Osteoblast (primary cell): ENCODE measurements at regions not wholly inside any gene's neighbourhood (a gene's known extent, or its start where the extent isn't known, plus 50 kb on each side); places are given as distances from the start of the nearest gene placed in this dataset.

Experiments
- DNase-seq: peaks from one replicate; pipeline ENCODE4 v3.0.0; 2011; ENCODE audit warnings: low spot score, mixed read lengths; ENCODE audit not compliant: insufficient read length; ENCODE audit errors: missing footprints
- H2AFZ ChIP-seq: 2 replicates; pipeline ENCODE4 v1.6.0; 2011; ENCODE audit warnings: mild to moderate bottlenecking, low read length
- H3K27ac ChIP-seq: 2 replicates; pipeline ENCODE4 v1.5.1; 2011; ENCODE audit warnings: mild to moderate bottlenecking, low read depth, low read length, moderate library complexity
- H3K27me3 ChIP-seq: 2 replicates; pipeline ENCODE4 v1.6.0; 2012; ENCODE audit warnings: mild to moderate bottlenecking, control low read depth, inconsistent platforms, low read length, moderate library complexity; ENCODE audit not compliant: insufficient read depth
- H3K36me3 ChIP-seq: 2 replicates; pipeline ENCODE4 v1.5.1; 2011; ENCODE audit warnings: mild to moderate bottlenecking, low read length, control low read depth, moderate library complexity; ENCODE audit not compliant: insufficient read depth
- H3K4me1 ChIP-seq: 2 replicates; pipeline ENCODE4 v1.5.1; 2011; ENCODE audit warnings: mild to moderate bottlenecking, low read length, control low read depth, moderate library complexity; ENCODE audit not compliant: insufficient read depth
- H3K4me2 ChIP-seq: 2 replicates; pipeline ENCODE4 v1.6.0; 2011; ENCODE audit warnings: mild to moderate bottlenecking, low read length; ENCODE audit not compliant: insufficient read depth
- H3K4me3 ChIP-seq: fragments of 200-600 bp; sonication (generic); 3 replicates; pipeline ENCODE4 v1.5.1; 2012; ENCODE audit warnings: mild to moderate bottlenecking, low read length, inconsistent platforms; ENCODE audit not compliant: insufficient read depth
- H3K79me2 ChIP-seq: 2 replicates; pipeline ENCODE4 v1.6.0; 2012; ENCODE audit warnings: mild to moderate bottlenecking, low read length, control low read depth, inconsistent platforms; ENCODE audit not compliant: insufficient read depth
- H3K9me3 ChIP-seq: 2 replicates; pipeline ENCODE4 v1.5.1; 2011; ENCODE audit warnings: low read depth, low read length, control low read depth
- H4K20me1 ChIP-seq: 2 replicates; pipeline ENCODE4 v1.6.0; 2012; ENCODE audit warnings: mild to moderate bottlenecking, low read length, control low read depth; ENCODE audit not compliant: insufficient read depth
- TF ChIP-seq, protein P1 (sequence below): IDR thresholded peaks from 2 replicates; pipeline ENCODE4 v1.5.1; 2011; ENCODE audit warnings: mild to moderate bottlenecking, low read depth, low read length, moderate library complexity; ENCODE audit errors: extremely low read depth

DNA sequence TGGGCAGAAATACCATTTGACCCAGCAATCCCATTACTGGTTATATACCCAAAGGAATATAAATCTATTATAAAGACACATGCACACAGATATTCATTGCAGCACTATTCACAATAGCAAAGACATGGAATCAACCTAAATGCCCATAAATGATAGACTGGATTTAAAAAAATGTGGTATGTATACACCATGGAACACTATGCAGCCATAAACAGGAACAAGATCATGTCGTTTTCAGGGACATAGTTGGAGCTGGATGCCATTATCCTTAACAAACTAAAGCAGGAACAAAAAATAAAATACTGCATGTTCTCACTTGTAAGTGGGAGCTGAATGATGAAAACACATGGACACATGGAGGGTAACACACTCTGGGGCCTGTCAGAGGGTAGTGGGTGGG is 335.6 kb downstream of the BTG1 start:
- Histone ChIP-seq H3K9me3 (no peaks in the 10 kb centered on the region), H3K27me3 (no peaks in the 10 kb centered on the region), H3K27ac (no peak overlapping the region), H2AFZ (no peak overlapping the region), H3K4me1 (no peaks in the 10 kb centered on the region), H3K4me2 (no peak overlapping the region), H4K20me1 (no peaks in the 10 kb centered on the region), H3K79me2 (no peaks in the 10 kb centered on the region), H3K36me3 (no peaks in the 10 kb centered on the region), H3K4me3 (no peak overlapping the region)
- DNase-seq: no peak
- TF ChIP-seq, protein P1, sequence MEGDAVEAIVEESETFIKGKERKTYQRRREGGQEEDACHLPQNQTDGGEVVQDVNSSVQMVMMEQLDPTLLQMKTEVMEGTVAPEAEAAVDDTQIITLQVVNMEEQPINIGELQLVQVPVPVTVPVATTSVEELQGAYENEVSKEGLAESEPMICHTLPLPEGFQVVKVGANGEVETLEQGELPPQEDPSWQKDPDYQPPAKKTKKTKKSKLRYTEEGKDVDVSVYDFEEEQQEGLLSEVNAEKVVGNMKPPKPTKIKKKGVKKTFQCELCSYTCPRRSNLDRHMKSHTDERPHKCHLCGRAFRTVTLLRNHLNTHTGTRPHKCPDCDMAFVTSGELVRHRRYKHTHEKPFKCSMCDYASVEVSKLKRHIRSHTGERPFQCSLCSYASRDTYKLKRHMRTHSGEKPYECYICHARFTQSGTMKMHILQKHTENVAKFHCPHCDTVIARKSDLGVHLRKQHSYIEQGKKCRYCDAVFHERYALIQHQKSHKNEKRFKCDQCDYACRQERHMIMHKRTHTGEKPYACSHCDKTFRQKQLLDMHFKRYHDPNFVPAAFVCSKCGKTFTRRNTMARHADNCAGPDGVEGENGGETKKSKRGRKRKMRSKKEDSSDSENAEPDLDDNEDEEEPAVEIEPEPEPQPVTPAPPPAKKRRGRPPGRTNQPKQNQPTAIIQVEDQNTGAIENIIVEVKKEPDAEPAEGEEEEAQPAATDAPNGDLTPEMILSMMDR: no peak

DNA sequence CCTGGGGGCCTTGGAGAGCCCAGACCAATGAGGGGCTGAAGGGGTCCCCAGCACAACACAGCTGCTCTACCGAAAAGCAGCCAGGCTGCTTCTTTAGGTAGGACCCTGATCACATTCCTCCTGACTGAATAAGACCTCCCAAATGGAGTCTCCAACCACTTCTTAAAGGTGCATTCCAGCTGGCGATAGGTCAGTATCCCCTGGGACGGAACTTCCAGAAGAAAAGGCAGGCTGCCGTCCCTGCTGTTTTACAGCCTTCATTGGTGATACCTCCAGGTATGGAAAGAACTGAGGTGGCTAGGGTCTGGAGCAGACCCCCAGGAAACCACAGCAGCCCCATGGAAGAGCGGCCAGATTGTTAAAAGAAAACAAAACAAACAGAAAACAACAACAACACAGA is 340.6 kb downstream of the BTG1 start:
- no peaks in the 10 kb centered on the region for H4K20me1 ChIP-seq
- no peaks in the 10 kb centered on the region for H3K79me2 ChIP-seq
- H3K9me3 ChIP-seq: no peaks in the 10 kb centered on the region
- TF ChIP-seq, protein P1: no peak
- H3K4me2 ChIP-seq: no peak overlapping the region
- H3K27me3 ChIP-seq: no peaks in the 10 kb centered on the region
- H3K4me3 ChIP-seq: no peak overlapping the region
- H3K4me1 ChIP-seq: no peaks in the 10 kb centered on the region
- H2AFZ ChIP-seq: no peak overlapping the region
- DNase-seq: no peak
- no peak overlapping the region for H3K27ac ChIP-seq
- no peaks in the 10 kb centered on the region for H3K36me3 ChIP-seq

DNA sequence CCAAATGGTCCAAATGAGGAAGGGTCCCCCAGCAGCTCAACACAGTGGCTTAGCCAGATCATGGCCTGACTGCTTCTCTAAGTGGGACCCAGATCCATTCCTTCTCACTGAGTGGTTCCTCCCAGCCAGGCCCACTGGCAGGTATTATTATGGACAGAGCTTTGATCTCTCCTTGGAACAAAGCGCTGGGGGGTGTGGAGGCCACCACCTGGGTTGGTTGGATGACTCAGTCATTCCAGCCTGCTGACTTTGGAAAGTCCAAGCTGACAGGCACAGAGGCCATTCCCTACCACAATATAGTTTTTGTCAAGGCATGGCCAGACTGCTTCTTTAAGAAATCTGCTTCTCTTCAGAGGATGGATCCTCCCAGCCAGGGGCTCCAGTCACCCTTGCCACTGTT is 341.1 kb downstream of the BTG1 start:
- H3K36me3 ChIP-seq: no peaks in the 10 kb centered on the region
- no peaks in the 10 kb centered on the region for H3K79me2 ChIP-seq
- H3K4me1 ChIP-seq: no peaks in the 10 kb centered on the region
- H2AFZ ChIP-seq: no peak overlapping the region
- H3K27me3 ChIP-seq: no peaks in the 10 kb centered on the region
- H4K20me1 ChIP-seq: no peaks in the 10 kb centered on the region
- TF ChIP-seq, protein P1: no peak
- H3K4me3 ChIP-seq: no peak overlapping the region
- no peaks in the 10 kb centered on the region for H3K9me3 ChIP-seq
- no peak for DNase-seq
- no peak overlapping the region for H3K4me2 ChIP-seq
- H3K27ac ChIP-seq: no peak overlapping the region

- H3K27me3 ChIP-seq: no peaks in the 10 kb centered on the region
- H3K4me2 ChIP-seq: no peak overlapping the region
- H2AFZ ChIP-seq: no peak overlapping the region
- no peak overlapping the region for H3K27ac ChIP-seq
- no peak for DNase-seq
- H3K4me3 ChIP-seq: no peak overlapping the region
- H3K36me3 ChIP-seq: no peaks in the 10 kb centered on the region
- no peaks in the 10 kb centered on the region for H3K9me3 ChIP-seq
- H3K79me2 ChIP-seq: no peaks in the 10 kb centered on the region
- H4K20me1 ChIP-seq: no peaks in the 10 kb centered on the region
- TF ChIP-seq, protein P1: no peak
- no peaks in the 10 kb centered on the region for H3K4me1 ChIP-seq
These were observed 344.6 kb downstream of the BTG1 start for GRCh38 chr12:91801048-91801447.
